K562 (cell line): ENCODE measurements at regions not wholly inside any gene's neighbourhood (a gene's known extent, or its start where the extent isn't known, plus 50 kb on each side); places are given as distances from the start of the nearest gene placed in this dataset.

Experiments used
- ATAC-seq: fragments of 200-7000 bp; cut with Tn5 transposase; 3 replicates; pipeline ENCODE4 v1.9.1; 2020; ENCODE audit warnings: moderate library complexity
- BruUV-seq: library from RNA; stranded (reverse); fragments of 400-500 nt; replicated peaks from 2 replicates; lab custom pipeline; 2021; lab: Mats Ljungman, UMichigan
- CTCF ChIA-PET: fragments of 300-600 bp; formaldehyde crosslinking; extraction: SDS; loops from one replicate; lab custom pipeline; 2021; ENCODE audit warnings: low intra/inter-chr PET ratio; lab: Yijun Ruan, JAX
- POLR2A ChIA-PET: fragments of 300-600, 350-650 bp; sonication (Branson Sonifier 250); formaldehyde crosslinking; extraction: SDS; loops from one replicate; lab custom pipeline; 2021; ENCODE audit warnings: antibody characterized with exemption, inconsistent platforms; lab: Yijun Ruan, JAX
- DNase-seq, 4 experiments: peaks; one replicate each; pipeline versions ENCODE4 v3.0.0 to v3.0.0-alpha.2; 2011 to 2018; ENCODE audit warnings: low spot score in 3 of 4, mixed read lengths in 3 of 4; ENCODE audit errors: extremely low read depth in 1 of 4
- FAIRE-seq: peaks from 2 replicates; lab custom pipeline; 2011; peaks lifted over from hg19 to GRCh38; lab: Jason Lieb, UNC
- H2AFZ ChIP-seq: 2 replicates; pipeline ENCODE4 v1.6.0; 2011; ENCODE audit warnings: low read depth, low read length, control low read depth, inconsistent platforms
- H3K27ac ChIP-seq: fragments of 200-600 bp; 3 replicates; pipeline ENCODE4 v1.8.0; 2011; ENCODE audit warnings: low read depth, mild to moderate bottlenecking, control low read depth, inconsistent platforms, low read length, moderate library complexity, mixed read lengths; ENCODE audit errors: extremely low read depth
- H3K27me3 ChIP-seq, 2 experiments: fragments of 300-600 bp in 1 of 2; 2 replicates in 1 of 2; 3 replicates in 1 of 2; pipeline versions ENCODE4 v1.6.0 to v1.8.0; 2011; ENCODE audit warnings: inconsistent platforms in 2 of 2, low read length in 2 of 2, mild to moderate bottlenecking in 1 of 2, mixed read lengths in 1 of 2, moderate library complexity in 1 of 2; ENCODE audit not compliant: control insufficient read depth in 2 of 2, insufficient read depth in 2 of 2
- H3K36me3 ChIP-seq: fragments of 300-600 bp; 3 replicates; pipeline ENCODE4 v1.8.0; 2011; ENCODE audit warnings: mild to moderate bottlenecking, low read length, inconsistent platforms; ENCODE audit not compliant: control insufficient read depth, insufficient read depth
- H3K4me1 ChIP-seq, 2 experiments: fragments of 200-600 bp in 1 of 2; replicated peaks in 1 of 2; 2 replicates in 1 of 2; 3 replicates in 1 of 2; pipeline versions ENCODE4 v1.5.1 to v1.8.0; 2011; ENCODE audit warnings: inconsistent platforms in 2 of 2, low read length in 2 of 2, mild to moderate bottlenecking in 1 of 2, mixed read lengths in 1 of 2, moderate library complexity in 1 of 2; ENCODE audit not compliant: control insufficient read depth in 2 of 2, insufficient read depth in 2 of 2
- H3K4me2 ChIP-seq: 2 replicates; pipeline ENCODE4 v1.6.1; 2011; ENCODE audit warnings: low read length, control low read depth, inconsistent platforms, mixed read lengths; ENCODE audit not compliant: insufficient read depth
- H3K4me3 ChIP-seq: fragments of 200-600 bp; sonication (generic), shearing (Covaris generic); 2 replicates; pipeline ENCODE4 v1.5.1; 2016; ENCODE audit warnings: control low read depth, inconsistent platforms
- H3K79me2 ChIP-seq: fragments of 200-600 bp; 3 replicates; pipeline ENCODE4 v1.8.0; 2011; ENCODE audit warnings: low read length, inconsistent platforms; ENCODE audit not compliant: control insufficient read depth, insufficient read depth
- H3K9ac ChIP-seq, 2 experiments: 2 replicates each; pipeline versions ENCODE4 v1.6.0 to v1.6.1; 2011; ENCODE audit warnings: low read depth in 2 of 2, low read length in 2 of 2, control low read depth in 1 of 2, inconsistent platforms in 1 of 2, mild to moderate bottlenecking in 1 of 2, mixed read lengths in 1 of 2; ENCODE audit not compliant: insufficient read depth in 1 of 2
- H3K9me1 ChIP-seq: one replicate; pipeline ENCODE4 v1.6.0; 2011; ENCODE audit warnings: inconsistent platforms, mild to moderate bottlenecking, low read length, moderate library complexity; ENCODE audit not compliant: control insufficient read depth, insufficient read depth
- H3K9me3 ChIP-seq: replicated peaks from 2 replicates; pipeline ENCODE4 v1.5.1; 2011; ENCODE audit warnings: low read depth, low read length, inconsistent platforms; ENCODE audit not compliant: control insufficient read depth, insufficient read depth
- H4K20me1 ChIP-seq: replicated peaks from 2 replicates; pipeline ENCODE4 v1.6.1; 2011; ENCODE audit warnings: low read length, inconsistent platforms, mixed read lengths; ENCODE audit not compliant: control insufficient read depth, insufficient read depth
- ARID2 ChIP-seq: fragments of 450-650 bp; IDR thresholded peaks from 2 replicates; pipeline ENCODE4 v1.6.1; 2017; ENCODE audit warnings: antibody characterized with exemption, mild to moderate bottlenecking
- HBP1 ChIP-seq: fragments of 450-650 bp; formaldehyde crosslinking; IDR thresholded peaks from 2 replicates; pipeline ENCODE4 v1.4.0; 2022; ENCODE audit warnings: missing genetic modification characterization
- HDAC2 ChIP-seq: fragments of 450-650 bp; IDR thresholded peaks from 2 replicates; pipeline ENCODE4 v1.6.1; 2016; ENCODE audit warnings: mild to moderate bottlenecking
- MEF2A ChIP-seq: IDR thresholded peaks from 2 replicates; pipeline ENCODE4 v1.6.1; 2011; ENCODE audit warnings: low read depth, mild to moderate bottlenecking, low read length, moderate library complexity; ENCODE audit not compliant: control insufficient read depth
- MLLT1 ChIP-seq, 2 experiments: fragments of 450-650 bp; IDR thresholded peaks; 2 replicates each; pipeline ENCODE4 v1.6.1; 2016
- NFE2 ChIP-seq: IDR thresholded peaks from 2 replicates; pipeline ENCODE4 v1.6.1; 2014; ENCODE audit warnings: antibody characterized with exemption, low read depth
- NFRKB ChIP-seq: fragments of 450-650 bp; IDR thresholded peaks from 2 replicates; pipeline ENCODE4 v1.6.1; 2016; ENCODE audit warnings: low read depth
- POLR2G ChIP-seq: fragments of 200-400 bp; formaldehyde crosslinking; IDR thresholded peaks from 2 replicates; pipeline ENCODE4 v1.6.1; 2017; ENCODE audit warnings: low read depth, mild to moderate bottlenecking, antibody characterized with exemption, low read length, moderate library complexity
- PPARD ChIP-seq: fragments of 250-450 bp; sonication (Bioruptor Pico); IDR thresholded peaks from 2 replicates; pipeline ENCODE4 v1.8.0; 2022; ENCODE audit warnings: inconsistent platforms, mild to moderate bottlenecking, moderate library complexity
- RAD21 ChIP-seq, 2 experiments: fragments of 250-450 bp in 1 of 2; fragments of 450-650 bp in 1 of 2; sonication (Bioruptor Pico) in 1 of 2; formaldehyde crosslinking in 1 of 2; IDR thresholded peaks in 1 of 2; conservative IDR thresholded peaks in 1 of 2; 2 replicates each; pipeline versions ENCODE4 v1.4.0 to v1.8.0; 2020 to 2022; ENCODE audit warnings: mild to moderate bottlenecking in 2 of 2, moderate library complexity in 1 of 2
- SRSF3 ChIP-seq: fragments of 200-400 bp; formaldehyde crosslinking; IDR thresholded peaks from 2 replicates; pipeline ENCODE4 v1.6.1; 2016; ENCODE audit warnings: mild to moderate bottlenecking, low read length, moderate library complexity; ENCODE audit not compliant: insufficient read depth
- TAF1 ChIP-seq: IDR thresholded peaks from 2 replicates; pipeline ENCODE4 v1.6.1; 2011; ENCODE audit warnings: mild to moderate bottlenecking, low read length, moderate library complexity; ENCODE audit not compliant: insufficient read depth, control insufficient read depth, severe bottlenecking; ENCODE audit errors: extremely low read depth
- TAF7 ChIP-seq: fragments of 450-650 bp; IDR thresholded peaks from 2 replicates; pipeline ENCODE4 v1.6.1; 2016; ENCODE audit warnings: missing genetic modification characterization, missing compliant biosample characterization
- TEAD2 ChIP-seq: fragments of 450-650 bp; IDR thresholded peaks from 2 replicates; pipeline ENCODE4 v1.6.1; 2016; ENCODE audit warnings: missing genetic modification characterization, control low read depth, missing compliant biosample characterization
- ZBTB2 ChIP-seq: fragments of 450-650 bp; IDR thresholded peaks from 2 replicates; pipeline ENCODE4 v1.6.1; 2016; ENCODE audit warnings: antibody characterized with exemption
- ZBTB33 ChIP-seq: sonication (generic); formaldehyde crosslinking; IDR thresholded peaks from 2 replicates; pipeline ENCODE4 v1.8.1; 2023; ENCODE audit warnings: mild to moderate bottlenecking, missing genetic modification reagents
- ZNF551 ChIP-seq: fragments of 250-450 bp; sonication (Bioruptor Pico); IDR thresholded peaks from 2 replicates; pipeline ENCODE4 v1.5.0; 2021; ENCODE audit warnings: mild to moderate bottlenecking, moderate library complexity
- WGBS: fragments of 100-300 bp; shearing (Covaris generic); methylation state at CpG from one replicate; pipeline ENCODE4 v1.1.6; 2016; ENCODE audit warnings: low coverage, mixed read lengths; ENCODE audit not compliant: insufficient coverage; ENCODE audit errors: missing lambda C conversion rate; 5-methylcytosine and 5-hydroxymethylcytosine counted together
- in situ Hi-C: fragments of 300-500 bp; cut with MboI; formaldehyde crosslinking; loops from 4 replicates; pipeline ENCODE4 v1.15.0; 2018; ENCODE audit warnings: inconsistent platforms, mixed read lengths
- intact Hi-C: fragments of 100-400 bp; cut with micrococcal nuclease; formaldehyde crosslinking; loops from 2 replicates; pipeline ENCODE4 v1.14.2; 2022

GRCh38 chr21:35359076-35359475 lies 310.0 kb upstream of the RUNX1 start:
- CTCF ChIA-PET: no interaction called here
- H3K4me3 ChIP-seq: no peak overlapping the region
- 33% methylated on average over 2 of the region's 2 CpGs for WGBS
- no peak for ATAC-seq
- in situ Hi-C loops (no loop called here), intact Hi-C loops (no loop called here)
- H3K4me2 ChIP-seq: no peak overlapping the region
- no peaks in the 10 kb centered on the region for H3K9me1 ChIP-seq
- H2AFZ ChIP-seq: no peak overlapping the region
- H3K9me3 ChIP-seq: no peaks in the 10 kb centered on the region
- H3K79me2 ChIP-seq: no peaks in the 10 kb centered on the region
- H3K36me3 ChIP-seq: no peaks in the 10 kb centered on the region
- BruUV-seq: no TSS peak
- POLR2A ChIA-PET: interaction anchor here (0.7 kb wide), 1 partner anchor 679 kb away, joined by 3 read pairs; no protein-coding TSS in a partner anchor
- no peaks in the 10 kb centered on the region for H3K4me1 ChIP-seq
- no peak for DNase-seq
- TF ChIP-seq TEAD2: no peak
- no peak for TF ChIP-seq NFE2
- TF ChIP-seq POLR2G: no peak
- no peak for TF ChIP-seq HDAC2
- TF ChIP-seq TAF1: no peak
- no peak for TF ChIP-seq SRSF3
- TF ChIP-seq ZNF551 (CRISPR knock-in tag): no peak
- no peak for TF ChIP-seq RAD21 (CRISPR knock-in tag; conservative IDR thresholded peaks at IDR 0.05 in 1 of 2, IDR thresholded peaks at IDR 0.05 in 1 of 2)
- no peak for TF ChIP-seq PPARD (CRISPR knock-in tag)
- TF ChIP-seq ZBTB33: no peak
- TF ChIP-seq MEF2A: no peak
- no peak for TF ChIP-seq ARID2
- no peak for TF ChIP-seq HBP1 (CRISPR knock-in tag)
- no peak for TF ChIP-seq NFRKB
- TF ChIP-seq MLLT1 (IDR thresholded peaks at IDR 0.05): no peak
- no peak for TF ChIP-seq TAF7 (tag)
- TF ChIP-seq ZBTB2: no peak
- H3K27ac ChIP-seq: no peak overlapping the region
- no peaks in the 10 kb centered on the region for H3K27me3 ChIP-seq
- no peaks in the 10 kb centered on the region for H4K20me1 ChIP-seq
- no peak for FAIRE-seq
- H3K9ac ChIP-seq: no peak overlapping the region
